ENCODE measurements at regions not wholly inside any gene's neighbourhood (a gene's known extent, or its start where the extent isn't known, plus 50 kb on each side); places are given as distances from the start of the nearest gene placed in this dataset.

DNA sequence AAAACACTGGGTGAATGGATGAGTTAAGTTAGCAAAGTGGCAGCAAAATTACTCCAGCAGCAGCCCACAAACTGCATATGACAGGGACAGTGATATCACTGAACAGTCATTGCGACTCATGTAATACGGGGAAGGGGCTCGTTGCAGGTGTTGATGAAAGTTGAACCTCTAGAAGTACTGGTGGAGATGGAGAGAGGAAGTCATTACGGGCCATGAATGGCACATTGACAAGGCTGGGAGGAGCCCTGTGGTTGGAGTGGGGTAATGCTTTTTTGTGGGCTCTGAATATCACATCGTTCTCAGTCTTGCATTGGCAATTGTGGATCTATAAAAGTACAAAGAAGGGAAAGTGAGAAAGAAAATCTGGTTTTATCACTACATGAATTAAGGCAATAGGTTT lies 278.1 kb downstream of the ZPLD1 start:
- H3K4me3 ChIP-seq (ENCODE audit: low read depth, low read length) = no peak overlapping the region
- DNase-seq (ENCODE audit: low read depth) = peak; percentile 5
- no peak for TF ChIP-seq CTCF (IDR thresholded peaks at IDR 0.05; ENCODE audit: low read depth, low read length)
- TF ChIP-seq MAX (IDR thresholded peaks at IDR 0.05; ENCODE audit: low read depth, low read length) = no peak
- TF ChIP-seq POLR2A (IDR thresholded peaks at IDR 0.05; ENCODE audit: extremely low read depth, insufficient read length) = no peak
- TF ChIP-seq MYC (IDR thresholded peaks at IDR 0.05; ENCODE audit: low read depth, low read length) = no peak

GRCh38 chr3:102714567-102714966 lies 279.8 kb downstream of the ZPLD1 start:
- TF ChIP-seq POLR2A (IDR thresholded peaks at IDR 0.05; ENCODE audit: extremely low read depth, insufficient read length) (no peak), MAX (IDR thresholded peaks at IDR 0.05; ENCODE audit: low read depth, low read length) (no peak), MYC (IDR thresholded peaks at IDR 0.05; ENCODE audit: low read depth, low read length) (no peak), CTCF (IDR thresholded peaks at IDR 0.05; ENCODE audit: low read depth, low read length) (no peak)
- H3K4me3 ChIP-seq (ENCODE audit: low read depth, low read length) = no peak overlapping the region
- DNase-seq (ENCODE audit: low read depth) = no peak

- peak; percentile 67 for DNase-seq (ENCODE audit: low read depth)
- no peak overlapping the region for H3K4me3 ChIP-seq (ENCODE audit: low read depth, low read length)
- TF ChIP-seq MYC (IDR thresholded peaks at IDR 0.05; ENCODE audit: low read depth, low read length) (no peak), MAX (IDR thresholded peaks at IDR 0.05; ENCODE audit: low read depth, low read length) (no peak), POLR2A (IDR thresholded peaks at IDR 0.05; ENCODE audit: extremely low read depth, insufficient read length) (no peak), CTCF (IDR thresholded peaks at IDR 0.05; ENCODE audit: low read depth, low read length) (no peak)
Observed at GRCh38 chr3:102715030-102715697, 280.3 kb downstream of the ZPLD1 start.

GRCh38 chr3:102718651-102719050 lies 283.8 kb downstream of the ZPLD1 start:
- no peak for TF ChIP-seq MAX (IDR thresholded peaks at IDR 0.05; ENCODE audit: low read depth, low read length)
- no peak for TF ChIP-seq MYC (IDR thresholded peaks at IDR 0.05; ENCODE audit: low read depth, low read length)
- TF ChIP-seq POLR2A (IDR thresholded peaks at IDR 0.05; ENCODE audit: extremely low read depth, insufficient read length) = no peak
- TF ChIP-seq CTCF (IDR thresholded peaks at IDR 0.05; ENCODE audit: low read depth, low read length) = no peak
- no peak overlapping the region for H3K4me3 ChIP-seq (ENCODE audit: low read depth, low read length)
- DNase-seq (ENCODE audit: low read depth) = no peak

GRCh38 chr3:102722317-102722716 lies 287.5 kb downstream of the ZPLD1 start:
- DNase-seq (ENCODE audit: low read depth) = no peak
- TF ChIP-seq MYC (IDR thresholded peaks at IDR 0.05; ENCODE audit: low read depth, low read length) (no peak), POLR2A (IDR thresholded peaks at IDR 0.05; ENCODE audit: extremely low read depth, insufficient read length) (no peak), MAX (IDR thresholded peaks at IDR 0.05; ENCODE audit: low read depth, low read length) (no peak), CTCF (IDR thresholded peaks at IDR 0.05; ENCODE audit: low read depth, low read length) (no peak)
- no peak overlapping the region for H3K4me3 ChIP-seq (ENCODE audit: low read depth, low read length)

Measured in NB4 (cell line).